SH-SY5Y (cell line): ENCODE measurements at regions not wholly inside any gene's neighbourhood (a gene's known extent, or its start where the extent isn't known, plus 50 kb on each side); places are given as distances from the start of the nearest gene placed in this dataset.

Source experiments
- GATA2 ChIP-seq: IDR thresholded peaks from 2 replicates; pipeline ENCODE4 v1.6.1; 2011; ENCODE audit warnings: mild to moderate bottlenecking, low read depth, low read length
- GATA3 ChIP-seq: IDR thresholded peaks from 2 replicates; pipeline ENCODE4 v1.6.1; 2011; ENCODE audit warnings: low read depth, mild to moderate bottlenecking, low read length, moderate library complexity

GRCh38 chr11:92628401-92629292 is 340.8 kb upstream of the MTNR1B start:
- TF ChIP-seq GATA2 (no peak), GATA3 (no peak)
